Activated T-cell treated with anti-CD3 and anti-CD28 coated beads, Interleukin-2, amount 50 U/mL, for 48 hours (primary cell): ENCODE measurements at regions not wholly inside any gene's neighbourhood (a gene's known extent, or its start where the extent isn't known, plus 50 kb on each side); places are given as distances from the start of the nearest gene placed in this dataset.

Source experiments
- DNase-seq, 2 experiments: peaks; one replicate each; pipeline ENCODE4 v3.0.0-alpha.2; 2020

DNA sequence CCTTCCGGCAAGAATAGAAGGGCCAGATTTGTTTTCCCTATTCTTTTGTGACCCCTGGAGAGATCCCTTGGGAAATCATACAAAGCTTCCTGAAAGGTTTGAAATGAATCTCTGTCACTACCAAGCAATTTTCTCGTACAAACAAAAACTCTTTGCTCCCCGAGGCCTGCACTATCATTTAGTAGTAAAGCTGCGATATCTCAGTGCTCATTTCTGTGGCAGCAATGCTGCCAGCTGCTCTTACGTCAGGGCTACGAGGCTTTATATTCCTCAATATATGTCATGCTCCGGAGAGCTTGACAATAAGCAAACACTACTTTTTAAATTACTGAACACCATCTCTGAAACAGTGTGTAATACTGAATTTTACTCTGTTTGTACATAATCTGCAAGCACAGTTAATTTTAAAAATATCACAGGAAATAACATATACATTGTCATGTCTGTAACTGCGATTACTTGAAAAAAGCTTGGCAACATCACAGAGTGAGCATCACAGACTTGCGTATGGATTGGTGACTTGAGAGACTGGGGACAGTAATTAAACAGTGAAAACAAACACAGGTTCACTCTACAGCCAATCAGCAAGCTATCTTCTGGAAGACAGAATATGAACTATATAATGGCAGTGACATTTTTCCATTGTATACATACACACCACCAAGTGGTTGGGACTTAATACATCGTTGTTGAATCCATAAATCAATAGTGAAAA is 403.3 kb upstream of the NETO1 start:
- no peak for DNase-seq

- DNase-seq: no peak
Observed at GRCh38 chr18:73264562-73264921, 396.8 kb upstream of the NETO1 start.

DNA sequence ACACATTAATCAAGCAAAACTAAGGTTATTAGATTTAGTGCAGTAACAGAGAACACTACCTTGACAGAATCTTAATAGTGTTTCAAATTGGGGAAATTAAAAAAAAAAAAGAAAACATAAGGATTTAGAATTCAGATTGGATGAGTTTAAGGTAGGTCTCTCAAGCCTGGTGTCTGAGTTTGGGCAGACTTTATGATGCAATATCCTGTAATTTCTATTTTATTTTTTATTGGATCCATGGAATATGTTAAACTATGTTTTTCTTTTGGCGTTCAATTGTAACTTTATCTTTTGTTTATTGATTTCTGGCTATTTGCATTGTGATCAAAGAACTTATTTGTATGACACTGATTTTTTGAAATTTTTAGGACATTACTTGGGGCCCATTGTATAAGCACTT is 394.1 kb upstream of the NETO1 start:
- no peak for DNase-seq

DNA sequence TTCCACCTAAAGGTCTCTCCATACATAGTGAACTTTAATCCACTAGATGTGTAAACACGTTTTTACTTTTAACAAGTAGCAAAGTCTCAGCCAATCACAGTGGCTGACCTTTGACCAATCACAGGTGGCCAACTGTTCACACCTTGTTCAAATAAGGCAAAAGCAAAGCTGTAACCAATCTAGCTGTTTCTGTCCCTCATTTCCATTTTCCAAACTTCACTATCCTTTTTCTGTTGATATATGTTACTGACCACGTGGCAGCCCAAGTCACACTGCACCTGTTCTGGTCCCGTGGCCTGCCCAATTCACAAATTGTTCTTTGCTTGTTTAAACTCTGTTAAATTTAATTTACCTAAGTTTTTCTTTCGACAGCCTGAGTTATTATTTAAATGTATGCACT is 393.5 kb upstream of the NETO1 start:
- DNase-seq: no peak

DNA sequence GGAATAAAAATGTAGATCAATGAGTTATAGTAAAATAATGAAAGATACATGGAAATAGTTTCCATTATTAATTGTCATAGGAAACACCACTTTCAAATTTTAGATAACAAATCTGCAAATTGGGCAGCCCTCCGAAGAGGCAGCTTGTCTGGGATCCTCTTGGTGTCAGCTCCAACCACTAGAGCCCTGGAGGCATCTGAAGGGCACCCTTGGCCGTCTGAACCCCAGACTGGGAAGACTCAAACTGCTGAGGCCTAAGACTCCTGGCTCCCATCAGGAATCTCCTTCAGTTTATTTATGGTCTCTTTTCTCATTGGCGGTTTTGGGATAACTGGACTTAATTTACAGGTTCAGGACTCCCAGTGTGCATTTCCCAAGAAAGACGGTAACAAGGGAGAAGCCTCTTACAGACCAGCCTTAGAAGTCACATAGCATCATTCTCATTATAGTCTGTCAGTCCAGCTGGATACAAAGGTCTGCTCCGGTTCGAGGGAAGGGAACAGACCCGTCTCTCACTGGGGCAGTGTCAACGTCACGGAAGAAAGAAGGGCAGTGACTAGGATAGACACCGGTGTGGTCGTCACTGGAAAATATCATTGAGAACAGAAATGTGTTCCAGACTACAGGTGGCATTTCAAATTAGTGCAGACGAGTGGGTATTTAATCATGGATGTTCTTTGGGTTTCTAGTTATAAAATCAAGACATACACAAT is 390.7 kb upstream of the NETO1 start:
- DNase-seq: no peak

DNA sequence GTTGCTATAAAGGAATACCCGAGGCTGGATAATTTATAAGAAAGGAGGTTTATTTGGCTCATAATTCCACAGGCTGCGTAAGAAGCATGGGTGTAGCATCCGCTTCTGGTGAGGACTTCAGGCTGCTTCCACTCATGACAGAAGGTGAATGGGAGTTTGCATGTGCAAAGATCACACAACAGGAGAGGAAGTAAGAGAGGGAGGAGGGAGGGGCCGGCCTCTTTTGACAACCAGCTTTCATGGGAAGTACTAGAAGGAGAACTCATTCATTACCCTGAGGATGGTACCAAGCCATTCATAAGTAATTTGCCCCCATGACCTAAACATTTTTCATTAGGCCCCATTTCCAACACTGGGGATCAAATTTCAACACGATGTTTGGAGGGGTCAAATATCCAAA is 386.8 kb upstream of the NETO1 start:
- DNase-seq: no peak

- no peak for DNase-seq
Observed at GRCh38 chr18:73249030-73249429, 381.2 kb upstream of the NETO1 start.

DNA sequence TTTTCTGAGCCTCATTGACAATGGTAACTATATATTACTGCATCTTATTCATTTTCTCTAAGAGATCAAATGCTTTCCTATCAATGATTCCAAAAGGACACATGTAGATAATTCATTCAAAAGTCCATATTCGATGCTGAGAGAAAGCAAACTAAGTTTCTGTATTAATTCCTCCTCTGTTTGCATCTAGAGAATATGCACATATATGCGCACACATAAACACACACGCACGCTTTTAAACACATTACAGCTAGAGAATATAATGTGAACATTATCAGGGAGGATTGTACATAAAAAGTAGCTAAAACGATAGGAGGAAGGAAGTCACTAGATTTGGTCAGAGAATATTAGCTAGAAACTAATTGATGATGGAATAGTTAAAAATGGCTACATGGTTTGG is 379.0 kb upstream of the NETO1 start:
- DNase-seq: no peak

- DNase-seq: no peak
Observed at GRCh38 chr18:73245345-73245744, 377.6 kb upstream of the NETO1 start.

GRCh38 chr18:73244401-73244800 is 376.6 kb upstream of the NETO1 start:
- no peak for DNase-seq

- DNase-seq: no peak
Observed at GRCh38 chr18:73240899-73241298, 373.1 kb upstream of the NETO1 start.

DNA sequence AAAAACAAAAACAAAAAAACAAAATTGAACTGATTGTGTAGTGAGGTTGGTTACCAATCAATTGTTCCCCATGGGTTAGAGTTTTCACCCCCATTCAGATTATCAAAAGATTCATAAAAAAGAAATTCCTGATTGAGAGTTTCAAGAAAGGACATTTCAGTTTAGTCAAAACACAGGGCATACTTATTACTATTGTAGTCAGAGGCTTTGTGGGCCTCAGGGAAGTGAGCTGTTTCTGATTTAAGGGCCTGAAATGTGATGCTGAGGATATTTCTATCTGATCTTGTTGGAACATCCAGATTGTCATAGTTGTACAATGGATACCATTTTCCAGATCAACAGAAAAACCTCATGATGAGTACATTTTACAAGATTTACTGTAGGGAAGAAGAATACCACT is 368.1 kb upstream of the NETO1 start:
- DNase-seq: no peak

GRCh38 chr18:73235491-73235890 is 367.7 kb upstream of the NETO1 start:
- DNase-seq: no peak

GRCh38 chr18:73232933-73233332 is 365.1 kb upstream of the NETO1 start:
- no peak for DNase-seq

DNA sequence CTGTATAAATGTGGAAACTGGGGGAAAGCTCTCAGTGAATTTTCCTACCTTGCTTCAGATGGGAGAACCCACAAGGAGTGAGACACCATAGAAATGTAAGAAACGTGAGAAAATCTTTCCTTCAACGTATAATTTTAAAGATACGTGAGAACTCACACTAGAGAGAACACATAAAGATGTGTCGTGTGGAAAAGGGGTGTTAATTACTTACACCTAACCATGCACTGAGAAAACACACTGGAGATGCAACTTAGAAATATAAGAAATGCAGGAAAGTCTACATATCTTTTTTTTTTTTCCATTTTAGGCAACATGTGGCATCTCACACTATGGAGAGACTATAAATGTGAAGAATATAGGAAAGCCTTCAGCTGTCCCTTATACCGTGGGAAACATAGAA is 352.9 kb upstream of the NETO1 start:
- DNase-seq: no peak

GRCh38 chr18:73218293-73218692 is 350.5 kb upstream of the NETO1 start:
- DNase-seq: no peak

DNA sequence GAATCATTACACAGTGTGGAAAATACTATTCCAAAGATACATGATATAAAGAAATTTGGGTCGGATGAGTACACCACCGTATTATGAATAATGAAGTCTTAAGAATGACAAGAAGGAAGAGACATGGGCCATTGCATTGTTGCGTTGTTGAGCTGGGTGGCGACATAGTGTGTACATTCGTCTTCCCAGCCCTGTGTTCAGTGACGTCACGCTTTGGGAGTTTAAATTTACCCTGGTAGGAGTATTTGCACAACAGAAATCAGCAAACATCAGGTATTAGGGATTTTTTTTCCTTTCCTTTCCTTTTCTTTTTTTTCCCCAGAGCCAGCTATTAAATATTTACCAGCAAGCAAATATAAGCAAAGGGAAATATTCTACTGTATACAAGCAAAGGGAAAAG is 347.2 kb upstream of the NETO1 start:
- no peak for DNase-seq

DNA sequence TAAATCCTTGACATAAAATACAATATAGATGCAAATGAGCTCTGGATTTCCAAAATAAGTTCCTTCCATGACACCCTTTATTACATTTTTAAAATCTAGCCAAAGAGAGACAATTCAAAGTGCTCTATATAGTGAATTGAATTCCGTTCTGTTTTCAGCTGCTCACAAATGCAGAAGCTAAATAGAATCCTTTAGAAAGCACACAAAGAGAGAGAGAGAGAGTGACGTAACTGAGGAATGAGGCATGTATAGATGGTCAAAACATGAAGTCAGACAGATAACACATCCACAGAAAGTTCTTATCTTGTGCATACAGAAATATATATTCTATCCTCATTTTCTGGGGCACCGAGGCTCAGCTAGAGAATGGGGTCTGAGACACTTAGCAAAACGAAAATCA is 344.7 kb upstream of the NETO1 start:
- no peak for DNase-seq

DNA sequence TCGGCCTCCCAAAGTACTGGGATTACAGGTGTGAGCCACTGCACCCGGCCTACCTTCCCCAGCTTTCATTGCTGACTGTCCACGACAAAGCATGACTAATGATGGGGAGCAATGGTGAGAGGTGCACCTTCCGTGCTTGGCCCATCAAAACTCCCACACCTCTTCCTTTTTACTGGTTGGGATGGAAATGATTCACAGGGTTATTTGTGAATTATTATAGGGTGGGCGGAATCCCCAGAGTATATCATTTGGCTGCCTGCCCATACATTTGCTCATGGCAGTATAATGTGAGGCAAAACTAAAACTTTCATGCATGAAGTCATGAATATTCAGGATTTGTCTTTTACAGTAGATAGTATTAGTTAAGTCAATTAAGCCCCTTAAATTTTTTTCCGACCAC is 334.2 kb upstream of the NETO1 start:
- no peak for DNase-seq

DNA sequence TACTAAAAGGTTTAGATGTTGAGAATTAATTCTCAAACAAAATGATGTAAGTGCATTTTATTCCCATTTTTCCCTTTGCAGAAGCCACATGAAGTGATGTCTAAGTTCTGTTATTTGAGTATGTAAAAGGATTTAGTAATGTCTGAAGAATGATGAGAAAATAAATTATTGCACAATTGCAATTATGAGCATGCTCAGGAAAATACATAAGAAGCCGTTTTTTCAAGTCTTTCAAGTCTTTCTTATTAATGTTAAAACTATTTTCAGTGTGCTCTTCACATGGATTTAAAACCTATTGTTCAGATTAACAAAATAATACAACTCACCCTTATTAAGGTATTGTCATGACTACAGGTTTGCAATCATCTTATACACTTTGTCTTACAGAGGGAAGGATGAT is 331.4 kb upstream of the NETO1 start:
- DNase-seq: no peak

DNA sequence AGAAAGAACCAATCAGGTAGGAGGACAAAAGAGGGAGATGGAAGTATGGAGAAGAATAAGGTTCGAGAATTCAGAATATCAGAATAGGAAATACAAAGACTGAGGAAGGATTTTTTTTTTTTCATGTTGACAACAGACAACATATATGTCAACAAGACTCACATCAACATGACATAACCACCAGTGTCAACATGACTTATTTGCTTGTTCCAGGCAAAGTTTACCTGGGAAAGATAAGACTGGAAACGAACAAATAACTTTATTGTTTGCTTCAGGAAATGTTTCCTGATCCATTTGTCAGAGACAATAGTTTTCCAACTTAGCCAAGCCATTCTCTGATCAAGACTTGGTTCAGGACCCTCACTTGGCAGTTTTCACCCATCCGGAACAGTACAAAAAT is 321.9 kb upstream of the NETO1 start:
- DNase-seq: no peak

GRCh38 chr18:73168236-73168635 is 300.4 kb upstream of the NETO1 start:
- no peak for DNase-seq

GRCh38 chr18:73164430-73164829 is 296.6 kb upstream of the NETO1 start:
- DNase-seq: no peak

- no peak for DNase-seq
Observed at GRCh38 chr18:73163236-73163635, 295.4 kb upstream of the NETO1 start.

- DNase-seq: no peak
Observed at GRCh38 chr18:73156117-73156516, 288.3 kb upstream of the NETO1 start.
